GM13977 (cell line): ENCODE measurements at regions not wholly inside any gene's neighbourhood (a gene's known extent, or its start where the extent isn't known, plus 50 kb on each side); places are given as distances from the start of the nearest gene placed in this dataset.

ENCODE experiments used
- DNase-seq: peaks from one replicate; pipeline ENCODE4 v3.0.0; 2012; ENCODE audit warnings: low spot score
- CTCF ChIP-seq: IDR thresholded peaks from 2 replicates; pipeline ENCODE4 v1.5.1; 2012; ENCODE audit warnings: mild to moderate bottlenecking, control low read depth; ENCODE audit not compliant: insufficient read depth; ENCODE audit errors: extremely low read depth, missing control alignments
- in situ Hi-C: fragments of 300-500 bp; cut with MboI; formaldehyde crosslinking; loops from one replicate; pipeline ENCODE4 v1.12.0; 2022; ENCODE audit warnings: low sequenced_read_pairs, low pct_unique_long_range_greater_than_20kb, mixed read lengths, inconsistent platforms; ENCODE audit not compliant: unreplicated experiment

GRCh38 chr11:112728716-112729115, 232.5 kb upstream of the NCAM1 start:
- in situ Hi-C loops: no loop called here
- no peak for DNase-seq
- no peak for TF ChIP-seq CTCF

GRCh38 chr11:112730591-112730990, 230.6 kb upstream of the NCAM1 start:
- in situ Hi-C loops: no loop called here
- no peak for TF ChIP-seq CTCF
- no peak for DNase-seq

GRCh38 chr11:112731538-112731937, 229.7 kb upstream of the NCAM1 start:
- no peak for TF ChIP-seq CTCF
- DNase-seq: no peak
- in situ Hi-C loops: no loop called here

GRCh38 chr11:112732031-112732430, 229.2 kb upstream of the NCAM1 start:
- no peak for DNase-seq
- in situ Hi-C loops: no loop called here
- TF ChIP-seq CTCF: no peak

- in situ Hi-C loops: no loop called here
- no peak for DNase-seq
- no peak for TF ChIP-seq CTCF
Measured at GRCh38 chr11:112734207-112734606, 227.0 kb upstream of the NCAM1 start.

- in situ Hi-C loops: no loop called here
- no peak for TF ChIP-seq CTCF
- no peak for DNase-seq
Measured at GRCh38 chr11:112735470-112735869, 225.8 kb upstream of the NCAM1 start.

GRCh38 chr11:112744041-112744440, 217.2 kb upstream of the NCAM1 start:
- in situ Hi-C loops: no loop called here
- no peak for DNase-seq
- no peak for TF ChIP-seq CTCF
